Fibroblast of gingiva (primary cell): ENCODE measurements at regions not wholly inside any gene's neighbourhood (a gene's known extent, or its start where the extent isn't known, plus 50 kb on each side); places are given as distances from the start of the nearest gene placed in this dataset.

ENCODE experiments used
- DNase-seq: peaks from one replicate; pipeline ENCODE4 v3.0.0-alpha.2; 2011; ENCODE audit warnings: low read depth

DNA sequence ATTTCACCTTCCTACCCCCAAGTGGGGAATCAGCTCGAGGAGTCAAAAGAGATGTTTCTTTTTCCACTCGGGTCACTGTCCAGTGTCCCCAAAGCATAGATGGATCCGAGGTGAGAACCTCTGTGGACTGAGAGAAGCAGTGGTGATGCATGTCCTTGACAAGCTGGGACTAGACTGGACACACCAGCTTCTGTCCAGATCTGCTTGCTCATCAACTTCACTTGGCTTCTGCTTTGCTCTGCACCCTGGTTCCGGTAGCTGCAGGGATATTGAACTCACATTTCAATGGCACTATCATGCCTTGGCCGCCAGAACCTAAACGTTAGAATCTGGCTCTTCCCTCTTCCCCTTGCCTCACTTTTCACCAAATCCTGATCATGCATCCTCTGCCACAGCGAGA lies 50.3 kb upstream of the CXCL12 start:
- DNase-seq: no peak

DNA sequence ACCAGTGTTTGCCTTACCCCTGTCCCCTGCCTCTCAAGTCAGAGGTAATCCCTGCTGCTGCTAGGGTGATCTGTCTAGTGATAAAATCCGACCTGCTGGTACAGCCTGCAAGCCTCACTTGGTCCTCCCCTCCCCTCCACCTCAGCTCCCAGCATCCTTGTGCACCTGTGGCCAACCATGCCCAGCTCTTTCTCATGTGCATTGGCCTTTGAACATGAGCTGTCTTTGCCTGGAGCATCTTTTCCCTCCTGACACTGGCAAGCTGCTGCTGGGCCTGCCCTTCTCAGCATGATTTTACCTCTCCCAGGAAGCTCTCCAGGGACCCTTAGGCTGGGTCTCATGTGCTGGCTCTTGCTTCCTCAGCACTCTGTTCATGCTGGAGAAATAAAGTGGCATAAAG lies 51.3 kb upstream of the CXCL12 start:
- DNase-seq: no peak

GRCh38 chr10:44437840-44438511 lies 53.1 kb upstream of the CXCL12 start:
- peak; percentile 72 for DNase-seq

- DNase-seq: no peak
Measured at GRCh38 chr10:44439239-44439957, 54.5 kb upstream of the CXCL12 start.

DNA sequence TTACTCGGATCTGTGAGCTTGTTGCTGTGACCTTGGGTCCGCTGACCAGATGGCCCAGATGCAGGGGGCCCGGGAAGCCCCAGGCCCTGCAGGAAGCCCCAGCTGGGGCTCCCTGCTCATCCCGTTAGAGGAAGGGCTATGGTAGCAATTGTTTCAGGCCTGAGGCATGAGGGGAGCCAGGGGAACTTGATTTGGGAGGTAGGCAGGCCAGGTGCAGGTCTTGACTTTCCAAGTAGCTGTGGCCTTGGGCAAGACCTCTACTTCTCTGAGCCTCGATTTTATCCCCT lies 55.0 kb upstream of the CXCL12 start:
- no peak for DNase-seq

- DNase-seq: no peak
Measured at GRCh38 chr10:44457259-44457658, 72.4 kb upstream of the CXCL12 start.

DNA sequence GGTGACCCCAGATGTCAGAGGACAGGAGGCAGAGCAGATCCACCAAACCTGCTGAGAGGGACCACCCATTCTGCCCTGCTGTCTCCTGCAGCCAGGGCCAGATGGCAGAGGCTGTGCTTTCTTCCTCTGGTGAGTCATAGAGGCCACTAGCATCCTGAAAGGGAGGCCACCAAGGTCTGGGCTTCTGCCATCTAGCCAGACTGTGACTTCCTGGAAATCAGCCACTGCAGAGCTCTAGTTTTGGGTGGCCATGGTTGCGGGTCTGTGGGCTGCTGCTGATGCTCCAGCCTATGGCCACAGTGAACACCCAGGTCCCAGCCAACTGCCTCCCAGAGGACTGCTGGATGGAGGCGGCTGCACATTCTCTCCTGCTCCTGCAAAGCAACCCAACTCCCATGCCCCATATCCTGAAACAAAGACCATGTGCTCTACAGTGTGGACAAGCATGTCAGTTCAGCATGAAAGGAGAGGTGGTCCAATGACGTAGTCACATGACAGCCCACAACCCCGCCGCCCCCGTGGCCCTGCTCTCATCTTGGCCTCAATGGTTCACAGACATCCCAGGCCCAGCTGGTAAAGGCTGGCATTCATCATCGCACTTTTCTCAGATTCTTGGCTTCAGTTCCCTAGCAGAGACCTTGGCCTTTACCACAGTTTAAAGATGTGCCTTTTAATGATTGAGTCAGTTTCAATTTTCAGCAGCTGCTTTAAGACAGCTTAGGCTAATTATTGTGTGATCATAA lies 73.9 kb upstream of the CXCL12 start:
- DNase-seq: no peak

DNA sequence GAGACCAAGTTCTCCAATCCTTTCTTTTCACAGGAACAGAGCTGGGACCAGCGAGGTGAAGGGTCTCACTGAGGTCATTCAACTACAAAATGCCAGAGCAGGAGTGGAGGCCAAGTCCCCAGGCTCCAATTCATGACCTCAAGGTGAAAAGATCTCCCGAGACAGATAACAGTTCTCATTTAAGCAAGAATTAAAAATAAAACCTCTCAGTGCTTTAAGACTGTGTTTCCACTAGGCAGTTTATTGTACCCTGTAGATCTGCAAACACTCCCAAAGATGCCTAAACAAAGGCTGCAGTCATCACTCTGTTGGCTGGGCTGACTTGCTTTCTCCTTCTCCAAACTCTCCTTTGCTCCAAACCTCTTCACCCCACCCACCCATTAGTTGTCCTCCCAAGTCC lies 74.8 kb upstream of the CXCL12 start:
- no peak for DNase-seq

DNA sequence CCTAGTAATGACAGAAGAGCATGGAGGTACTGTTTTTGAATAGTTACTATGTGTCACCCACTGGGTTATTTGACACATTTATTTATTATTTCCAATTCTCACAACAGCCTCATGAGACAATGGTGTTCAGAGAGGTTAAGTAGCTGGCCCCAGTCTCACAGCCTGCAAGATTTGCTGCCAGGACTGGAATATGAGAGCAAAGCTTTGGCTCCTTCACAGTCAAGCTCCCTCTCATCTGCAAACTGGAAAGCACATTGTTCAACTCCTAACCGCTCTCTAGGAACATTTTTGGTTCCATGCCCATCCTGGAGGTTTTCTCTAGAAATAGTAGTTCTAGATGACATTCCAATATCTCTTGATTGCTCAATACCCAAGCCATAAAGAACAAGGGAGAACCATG lies 75.5 kb upstream of the CXCL12 start:
- DNase-seq: peak; percentile 38

- DNase-seq: no peak
Measured at GRCh38 chr10:44462338-44462914, 77.5 kb upstream of the CXCL12 start.

DNA sequence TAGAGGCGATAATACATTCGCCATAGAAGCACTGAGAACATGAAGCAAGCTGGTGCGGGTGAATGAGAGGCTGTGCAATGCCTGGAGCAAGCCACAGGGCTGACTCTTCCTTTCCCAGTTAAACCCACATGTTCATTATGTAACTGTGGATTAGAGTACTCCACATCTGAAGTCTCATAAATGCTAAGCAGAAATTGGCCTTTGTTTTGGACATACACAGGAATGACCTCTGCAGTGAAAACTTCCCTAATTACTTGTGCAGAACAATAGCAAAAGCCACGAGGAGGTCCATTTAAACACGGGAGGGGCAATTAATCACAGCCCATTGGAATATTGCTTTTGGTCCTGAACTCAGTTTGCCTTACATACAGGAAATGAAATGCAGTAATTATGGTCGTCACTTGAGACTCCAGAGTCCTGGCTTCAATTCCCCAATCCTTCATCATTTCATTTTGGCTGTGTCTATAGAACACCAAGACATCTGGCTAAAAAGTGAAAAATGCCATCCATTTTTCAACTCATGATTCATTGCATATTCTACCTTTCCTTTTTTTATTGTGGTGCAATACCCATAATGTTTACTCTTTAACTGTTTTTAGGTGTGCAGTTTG lies 78.7 kb upstream of the CXCL12 start:
- DNase-seq: peak; percentile 32

DNA sequence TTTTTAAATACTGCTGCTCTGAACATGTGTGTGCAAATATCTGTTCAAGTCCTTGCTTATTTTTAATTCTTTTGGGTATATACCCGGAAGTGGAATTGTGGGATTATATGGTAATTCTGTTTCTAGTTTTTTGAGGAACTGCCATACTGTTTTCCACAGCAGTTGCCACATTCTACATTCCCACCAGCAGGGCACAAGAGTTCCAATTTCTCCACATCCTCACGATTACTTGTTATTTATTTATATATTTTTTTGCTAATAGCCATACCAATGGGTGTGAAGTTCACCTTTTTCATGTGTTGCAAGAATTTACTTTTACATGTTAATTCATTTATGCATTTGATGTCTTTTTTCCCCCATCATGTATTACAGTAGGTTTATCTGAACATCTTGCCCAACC lies 79.6 kb upstream of the CXCL12 start:
- DNase-seq: no peak

DNA sequence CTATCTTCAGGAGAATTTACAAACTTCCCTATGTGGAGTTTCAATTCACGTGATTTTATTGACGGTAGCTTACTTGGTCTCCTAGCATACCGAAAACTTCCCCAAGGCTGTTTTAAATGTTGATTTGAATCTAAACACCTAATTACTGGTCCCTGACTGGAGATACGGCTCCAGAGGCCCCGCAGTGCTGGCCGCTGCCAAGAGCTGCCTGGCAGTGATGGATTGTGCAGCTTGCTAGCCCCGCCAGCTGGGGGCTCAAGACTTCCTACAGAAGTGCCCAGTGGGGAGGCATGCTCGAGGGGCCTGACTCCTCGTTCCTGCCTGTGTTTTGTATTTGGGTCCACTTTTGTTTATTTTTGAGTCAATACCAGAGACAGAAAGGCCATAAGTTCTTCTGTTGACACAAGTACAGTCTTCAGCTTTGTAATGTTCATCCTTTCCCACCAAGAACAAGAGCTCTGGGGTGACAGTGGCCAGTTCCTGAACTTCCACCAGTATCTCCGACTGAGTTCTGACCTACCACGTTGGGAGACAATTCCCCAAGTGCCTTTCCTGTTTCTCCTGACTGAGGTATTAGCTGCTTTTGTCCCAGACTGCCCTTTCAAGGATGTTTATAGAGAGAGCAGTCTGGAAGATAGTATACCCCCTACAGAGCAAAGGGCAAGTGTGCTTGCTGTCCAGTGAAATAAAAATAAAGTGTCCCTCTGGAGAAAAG lies 80.7 kb upstream of the CXCL12 start:
- DNase-seq: no peak

DNA sequence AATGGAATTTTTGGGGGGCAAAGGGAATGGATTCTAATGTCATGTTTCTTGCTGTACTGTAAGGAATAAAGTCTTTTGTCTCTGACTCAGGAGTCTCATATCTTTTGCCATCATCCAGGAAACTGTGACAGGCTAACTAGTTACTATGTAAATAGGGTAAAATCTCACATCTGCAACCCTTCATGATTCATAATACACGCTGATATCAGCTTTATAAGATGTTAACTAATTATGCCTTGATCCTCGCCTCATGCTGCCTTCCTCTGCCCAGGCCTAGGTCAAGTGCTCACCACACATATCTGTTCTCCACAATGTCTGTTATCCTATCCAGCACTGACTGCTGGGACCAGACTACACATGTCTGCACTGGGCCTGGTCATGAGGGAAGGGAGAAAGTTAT lies 81.3 kb upstream of the CXCL12 start:
- no peak for DNase-seq

GRCh38 chr10:44467090-44467489 lies 82.2 kb upstream of the CXCL12 start:
- DNase-seq: no peak

DNA sequence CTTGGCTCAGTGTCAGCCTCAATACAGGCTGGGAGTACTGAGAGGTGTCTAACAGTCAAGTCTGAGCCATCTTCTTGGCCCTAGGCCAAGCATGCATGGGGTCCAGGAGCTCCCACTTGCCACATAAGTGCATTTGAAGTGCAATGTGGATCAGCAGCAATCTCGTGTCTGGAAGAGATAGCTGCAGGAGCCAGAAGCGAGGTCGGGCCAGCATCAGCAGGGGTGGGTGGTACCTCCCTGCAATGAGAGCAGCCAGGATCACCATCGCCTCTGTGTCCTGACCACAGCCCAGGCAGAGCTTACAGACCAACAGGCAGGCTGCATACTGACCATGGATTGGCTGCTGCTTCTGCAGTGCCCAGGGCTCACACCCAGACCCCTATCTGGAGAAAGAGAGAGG lies 83.0 kb upstream of the CXCL12 start:
- DNase-seq: no peak

DNA sequence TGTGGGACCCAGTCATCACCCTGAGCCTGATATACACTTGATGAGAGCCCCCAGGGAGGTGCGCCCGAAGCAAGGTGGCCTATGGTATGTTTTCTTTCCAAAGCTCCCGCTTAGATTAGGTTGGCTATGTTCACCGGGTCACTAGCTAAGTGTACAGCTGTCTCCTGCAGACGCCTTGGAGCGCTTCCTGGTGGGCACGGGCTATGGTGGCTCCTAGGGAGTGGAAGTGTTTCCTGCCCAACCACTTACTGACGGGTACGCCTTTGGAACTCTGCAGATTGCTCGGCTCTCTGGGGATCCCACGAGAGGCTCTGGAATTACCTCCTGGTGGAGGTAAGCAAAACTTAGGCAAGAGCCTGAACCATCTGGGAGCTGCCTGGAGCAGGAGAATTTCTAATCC lies 83.6 kb upstream of the CXCL12 start:
- DNase-seq: no peak

DNA sequence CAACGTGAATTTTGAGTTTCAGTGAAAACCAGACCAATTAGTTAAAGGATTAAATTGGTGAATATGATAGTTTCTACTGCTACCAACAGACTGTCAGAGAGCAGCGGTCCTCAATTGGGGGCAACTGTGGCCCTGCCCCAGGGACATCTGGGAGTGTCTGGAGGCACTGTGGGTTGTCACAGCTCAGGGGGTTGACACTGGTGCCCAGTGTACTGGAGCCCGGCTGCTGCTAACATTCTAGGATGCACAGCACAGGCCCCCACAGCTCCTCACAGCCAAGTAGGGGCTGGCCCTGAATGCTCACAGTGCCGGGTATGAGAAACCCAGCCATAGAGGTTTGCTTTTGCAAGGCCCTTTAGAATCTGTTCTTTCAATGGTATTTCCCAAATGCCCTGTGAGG lies 84.1 kb upstream of the CXCL12 start:
- no peak for DNase-seq

GRCh38 chr10:44470784-44471183 lies 85.9 kb upstream of the CXCL12 start:
- DNase-seq: peak; percentile 35

DNA sequence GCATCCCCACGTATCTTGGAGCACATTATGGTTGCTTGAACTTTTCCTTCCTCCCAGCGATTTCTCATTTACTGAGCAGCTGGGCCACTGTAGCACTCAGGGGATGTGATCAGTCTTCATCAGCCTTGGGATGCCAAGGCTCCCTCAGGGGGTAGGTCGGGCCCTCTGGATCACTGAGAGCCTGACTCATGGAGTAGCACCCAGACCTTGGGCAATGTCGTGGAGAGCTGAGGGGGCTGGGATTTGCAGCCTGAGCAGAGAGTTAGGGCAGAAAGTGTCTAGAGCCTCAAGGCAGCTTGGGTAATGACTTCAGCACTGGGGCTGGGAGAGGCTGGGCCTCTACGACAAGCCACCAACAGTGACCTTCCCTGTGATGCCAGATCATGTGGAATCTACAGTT lies 86.5 kb upstream of the CXCL12 start:
- DNase-seq: no peak

DNA sequence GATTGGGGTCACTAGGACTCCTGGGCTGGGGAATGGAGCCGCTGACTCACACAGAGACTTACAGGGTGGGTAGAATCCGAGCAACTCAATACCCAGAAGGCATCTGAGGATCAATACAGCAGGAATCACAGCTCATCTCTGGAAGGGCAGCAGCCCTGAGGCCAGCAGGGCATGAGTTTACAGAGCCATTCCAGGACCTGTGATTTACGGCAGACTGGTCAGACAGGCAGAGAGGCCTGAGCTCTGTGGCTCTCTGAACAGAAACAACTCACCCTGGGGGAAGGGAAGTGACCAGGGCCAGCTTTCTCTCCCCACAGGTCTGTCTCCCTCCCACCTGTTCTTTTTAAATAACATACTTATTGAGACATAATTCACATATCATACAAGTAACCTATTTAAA lies 88.2 kb upstream of the CXCL12 start:
- no peak for DNase-seq

GRCh38 chr10:44476409-44477045 lies 91.6 kb upstream of the CXCL12 start:
- DNase-seq: no peak
